ENCODE measurements at regions not wholly inside any gene's neighbourhood (a gene's known extent, or its start where the extent isn't known, plus 50 kb on each side); places are given as distances from the start of the nearest gene placed in this dataset.

DNA sequence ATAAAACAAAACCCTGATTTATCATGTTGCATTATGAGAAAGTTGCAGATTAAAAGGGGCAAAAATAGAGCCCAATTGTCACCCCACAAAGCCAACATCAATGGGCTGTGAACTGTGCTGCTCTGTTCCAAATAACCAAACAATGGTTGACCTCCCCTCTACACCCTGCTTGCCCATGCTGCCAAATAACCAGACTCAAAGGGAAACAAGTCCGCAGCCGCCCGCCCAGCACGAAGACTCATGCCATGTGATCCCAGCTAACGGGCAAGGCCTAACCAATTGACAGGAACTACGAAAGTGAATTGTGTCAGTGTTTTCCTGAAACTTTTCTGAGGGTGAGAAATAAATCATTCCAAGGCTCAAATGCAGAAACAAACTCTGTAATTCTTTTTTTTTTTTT, 97.9 kb upstream of the RIOK3 start:
- no peak overlapping the region for H3K4me3 ChIP-seq (ENCODE audit: low read depth, low read length)
- TF ChIP-seq, protein P1, sequence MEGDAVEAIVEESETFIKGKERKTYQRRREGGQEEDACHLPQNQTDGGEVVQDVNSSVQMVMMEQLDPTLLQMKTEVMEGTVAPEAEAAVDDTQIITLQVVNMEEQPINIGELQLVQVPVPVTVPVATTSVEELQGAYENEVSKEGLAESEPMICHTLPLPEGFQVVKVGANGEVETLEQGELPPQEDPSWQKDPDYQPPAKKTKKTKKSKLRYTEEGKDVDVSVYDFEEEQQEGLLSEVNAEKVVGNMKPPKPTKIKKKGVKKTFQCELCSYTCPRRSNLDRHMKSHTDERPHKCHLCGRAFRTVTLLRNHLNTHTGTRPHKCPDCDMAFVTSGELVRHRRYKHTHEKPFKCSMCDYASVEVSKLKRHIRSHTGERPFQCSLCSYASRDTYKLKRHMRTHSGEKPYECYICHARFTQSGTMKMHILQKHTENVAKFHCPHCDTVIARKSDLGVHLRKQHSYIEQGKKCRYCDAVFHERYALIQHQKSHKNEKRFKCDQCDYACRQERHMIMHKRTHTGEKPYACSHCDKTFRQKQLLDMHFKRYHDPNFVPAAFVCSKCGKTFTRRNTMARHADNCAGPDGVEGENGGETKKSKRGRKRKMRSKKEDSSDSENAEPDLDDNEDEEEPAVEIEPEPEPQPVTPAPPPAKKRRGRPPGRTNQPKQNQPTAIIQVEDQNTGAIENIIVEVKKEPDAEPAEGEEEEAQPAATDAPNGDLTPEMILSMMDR (IDR thresholded peaks at IDR 0.05; ENCODE audit: low read depth, low read length, missing control alignments), result no peak
- no peak for DNase-seq (ENCODE audit: low read depth)

DNA sequence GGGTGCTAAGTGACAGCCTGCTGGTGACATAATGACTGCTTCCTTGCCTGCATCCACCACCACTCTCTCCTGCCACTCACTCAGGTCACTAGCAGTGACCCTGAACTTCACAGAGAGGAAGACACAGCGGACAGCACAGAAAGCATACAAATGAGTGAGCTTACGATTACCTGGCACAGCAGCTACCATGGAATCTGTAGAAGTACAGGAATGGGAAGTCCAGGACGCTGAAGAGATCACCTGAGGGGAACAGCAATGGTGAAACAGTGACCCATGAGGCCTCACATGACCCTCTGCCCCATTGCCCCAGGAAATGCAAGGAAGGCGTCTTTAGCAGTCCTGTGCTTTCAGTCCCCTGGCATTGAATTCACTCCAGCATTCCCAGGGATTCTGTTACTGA, 96.7 kb upstream of the RIOK3 start:
- TF ChIP-seq, protein P1 (IDR thresholded peaks at IDR 0.05; ENCODE audit: low read depth, low read length, missing control alignments), result no peak

DNA sequence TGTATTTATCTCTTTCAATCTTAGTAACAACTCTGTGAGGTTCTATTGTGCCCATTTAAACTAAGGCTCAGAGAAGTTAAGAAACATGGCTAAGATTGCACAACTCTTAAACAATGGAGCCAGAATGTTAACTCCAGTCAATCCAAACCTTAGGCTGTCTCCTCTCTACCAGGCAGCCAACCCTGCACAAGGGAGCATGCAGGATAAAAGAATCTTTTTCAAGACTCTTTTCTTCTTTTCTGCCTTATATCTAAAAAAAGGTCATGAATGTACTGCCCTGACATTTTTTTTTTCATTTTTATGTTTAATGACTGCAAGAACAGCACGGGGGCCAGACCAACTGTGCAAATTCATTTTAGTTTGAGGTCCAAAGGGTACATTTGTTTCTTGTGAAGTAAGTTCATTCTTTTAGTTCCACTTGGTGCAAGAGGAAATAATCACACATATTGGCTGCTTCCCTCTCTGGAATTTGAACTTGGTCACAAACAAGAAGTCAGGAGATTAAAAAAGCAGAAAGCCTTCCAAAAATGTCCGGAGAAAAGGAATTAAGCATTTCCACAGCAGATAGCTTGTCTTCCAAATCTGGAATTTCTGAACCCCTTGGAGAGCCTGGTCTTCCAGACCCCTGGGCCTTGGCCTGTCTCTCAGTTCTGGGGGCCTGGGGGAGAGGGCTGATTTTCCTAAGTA, 96.0 kb upstream of the RIOK3 start:
- DNase-seq (ENCODE audit: low read depth), result no peak
- H3K4me3 ChIP-seq (ENCODE audit: low read depth, low read length), result no peak overlapping the region
- TF ChIP-seq, protein P1 (IDR thresholded peaks at IDR 0.05; ENCODE audit: low read depth, low read length, missing control alignments), result no peak

More for the DNA sequence above, 96.7 kb upstream of the RIOK3 start:
- no peak overlapping the region for H3K4me3 ChIP-seq (ENCODE audit: low read depth, low read length)
- DNase-seq (ENCODE audit: low read depth), result no peak

DNA sequence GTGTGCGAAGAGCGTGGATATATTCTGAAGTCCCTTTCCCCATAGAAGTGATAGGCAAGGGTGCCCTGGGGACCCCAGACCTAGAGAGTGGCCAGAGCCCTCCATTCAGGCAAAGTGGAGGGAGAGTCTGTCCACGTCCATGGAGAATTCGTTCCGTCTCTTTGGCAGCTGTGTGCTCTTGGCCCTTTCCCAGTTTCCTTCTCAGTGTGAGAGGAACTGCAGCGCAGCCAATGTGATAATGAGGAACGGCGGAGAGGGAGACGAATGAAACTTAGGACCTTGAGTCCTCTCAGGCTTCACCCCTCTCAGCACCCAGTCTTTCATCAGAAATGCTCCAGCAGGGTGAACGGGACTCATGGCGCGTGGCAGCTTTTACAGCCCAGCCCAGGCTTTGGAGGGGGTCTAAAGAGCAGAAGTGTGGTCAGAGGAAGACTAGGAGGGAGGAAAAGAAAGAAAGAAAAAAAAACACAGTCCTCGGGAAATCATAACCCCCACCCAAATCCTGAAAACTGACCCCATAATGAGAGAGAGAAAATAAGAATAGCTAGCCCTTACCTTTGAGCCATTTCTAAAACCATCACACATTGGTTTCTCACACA, 95.0 kb upstream of the RIOK3 start:
- DNase-seq (ENCODE audit: low read depth), result no peak
- TF ChIP-seq, protein P1 (IDR thresholded peaks at IDR 0.05; ENCODE audit: low read depth, low read length, missing control alignments), result no peak
- no peak overlapping the region; the same call in 1 of the 2 replicates for H3K4me3 ChIP-seq (ENCODE audit: low read depth, low read length)

DNA sequence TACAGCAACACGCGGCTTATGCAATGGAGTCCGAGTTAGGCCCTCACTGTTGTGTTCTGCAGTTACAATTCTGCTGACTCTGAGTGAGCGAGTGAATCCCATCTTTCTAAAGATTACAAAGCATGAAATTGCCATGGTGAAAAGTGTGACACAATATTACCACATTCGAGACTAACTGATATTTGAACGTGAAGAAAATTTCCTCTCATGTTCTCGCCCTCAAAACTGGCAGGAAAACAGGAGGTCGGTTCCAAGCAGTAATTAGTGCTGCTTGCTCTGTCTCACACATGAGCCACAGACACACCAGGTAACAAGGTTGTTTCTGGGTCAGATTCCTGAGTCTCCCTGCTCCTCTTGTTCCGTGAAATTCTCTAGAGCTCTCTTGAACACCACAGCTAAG, 93.7 kb upstream of the RIOK3 start:
- DNase-seq (ENCODE audit: low read depth), result no peak
- TF ChIP-seq, protein P1 (IDR thresholded peaks at IDR 0.05; ENCODE audit: low read depth, low read length, missing control alignments), result no peak
- no peak overlapping the region for H3K4me3 ChIP-seq (ENCODE audit: low read depth, low read length)

GRCh38 chr18:23363865-23364570, 89.1 kb upstream of the RIOK3 start:
- TF ChIP-seq, protein P1 (IDR thresholded peaks at IDR 0.05; ENCODE audit: low read depth, low read length, missing control alignments), result no peak
- no peak for DNase-seq (ENCODE audit: low read depth)
- no peak overlapping the region for H3K4me3 ChIP-seq (ENCODE audit: low read depth, low read length)
